Keratinocyte (primary cell): ENCODE measurements at regions not wholly inside any gene's neighbourhood (a gene's known extent, or its start where the extent isn't known, plus 50 kb on each side); places are given as distances from the start of the nearest gene placed in this dataset.

Experiments
- DNase-seq: peaks from one replicate; pipeline ENCODE4 v3.0.0-alpha.2; 2011; ENCODE audit warnings: low read depth, missing footprints, low spot score
- FAIRE-seq: peaks from 2 replicates; lab custom pipeline; 2011; peaks lifted over from hg19 to GRCh38; lab: Jason Lieb, UNC
- H2AFZ ChIP-seq: 2 replicates; pipeline ENCODE4 v1.6.0; 2012; ENCODE audit warnings: low read length, control low read depth, inconsistent platforms; ENCODE audit not compliant: control insufficient read depth
- H3K27ac ChIP-seq: 2 replicates; pipeline ENCODE4 v1.5.1; 2011; ENCODE audit warnings: low read length; ENCODE audit not compliant: control insufficient read depth, insufficient read depth
- H3K27me3 ChIP-seq: 3 replicates; pipeline ENCODE4 v1.6.0; 2011; ENCODE audit warnings: low read length; ENCODE audit not compliant: control insufficient read depth, insufficient read depth; ENCODE audit errors: extremely low read depth
- H3K36me3 ChIP-seq, 2 experiments: 2 replicates in 1 of 2; 3 replicates in 1 of 2; pipeline ENCODE4 v1.5.1; 2011; ENCODE audit warnings: low read length in 2 of 2, mild to moderate bottlenecking in 1 of 2; ENCODE audit not compliant: control insufficient read depth in 2 of 2, insufficient read depth in 2 of 2; ENCODE audit errors: extremely low read depth in 1 of 2
- H3K4me1 ChIP-seq: 3 replicates; pipeline ENCODE4 v1.5.1; 2011; ENCODE audit warnings: low read length; ENCODE audit not compliant: control insufficient read depth, insufficient read depth; ENCODE audit errors: extremely low read depth
- H3K4me2 ChIP-seq: 3 replicates; pipeline ENCODE4 v1.6.0; 2011; ENCODE audit warnings: low read depth, low read length; ENCODE audit not compliant: control insufficient read depth, insufficient read depth; ENCODE audit errors: extremely low read depth
- H3K4me3 ChIP-seq, 3 experiments: fragments of 200-600 bp in 1 of 3; sonication (generic) in 1 of 3; 2 replicates in 2 of 3; 3 replicates in 1 of 3; pipeline ENCODE4 v1.5.1; 2011 to 2016; ENCODE audit warnings: low read length in 3 of 3, mild to moderate bottlenecking in 3 of 3, control low read depth in 2 of 3, inconsistent platforms in 1 of 3, low read depth in 1 of 3, mixed read lengths in 1 of 3, mixed run types in 1 of 3, moderate library complexity in 1 of 3; ENCODE audit not compliant: control insufficient read depth in 2 of 3, insufficient read depth in 2 of 3; ENCODE audit errors: extremely low read depth in 1 of 3
- H3K79me2 ChIP-seq: 2 replicates; pipeline ENCODE4 v1.6.0; 2012; ENCODE audit warnings: low read length; ENCODE audit not compliant: control insufficient read depth, insufficient read depth
- H3K9ac ChIP-seq: 3 replicates; pipeline ENCODE4 v1.6.0; 2011; ENCODE audit warnings: low read length; ENCODE audit not compliant: control insufficient read depth, insufficient read depth; ENCODE audit errors: extremely low read depth
- H3K9me1 ChIP-seq: 3 replicates; pipeline ENCODE4 v1.6.0; 2011; ENCODE audit warnings: low read length; ENCODE audit not compliant: control insufficient read depth, insufficient read depth; ENCODE audit errors: extremely low read depth
- H3K9me3 ChIP-seq: 2 replicates; pipeline ENCODE4 v1.5.1; 2012; ENCODE audit warnings: low read depth, low read length; ENCODE audit not compliant: control insufficient read depth
- H4K20me1 ChIP-seq: 3 replicates; pipeline ENCODE4 v1.6.0; 2011; ENCODE audit warnings: low read length; ENCODE audit not compliant: control insufficient read depth, insufficient read depth; ENCODE audit errors: extremely low read depth
- CTCF ChIP-seq, 3 experiments: IDR thresholded peaks in 1 of 3; conservative IDR thresholded peaks in 1 of 3; optimal IDR thresholded peaks in 1 of 3; 2 replicates in 2 of 3; 3 replicates in 1 of 3; pipeline versions ENCODE3 to v1.5.1; 2011; ENCODE audit warnings: low read length in 3 of 3, mild to moderate bottlenecking in 3 of 3, moderate library complexity in 2 of 3, control low read depth in 1 of 3, inconsistent platforms in 1 of 3; ENCODE audit not compliant: insufficient read depth in 2 of 3; ENCODE audit errors: extremely low read depth in 1 of 3
- EZH2 ChIP-seq: IDR thresholded peaks from one replicate; pipeline ENCODE4 v1.6.1; 2012; ENCODE audit warnings: inconsistent platforms, mild to moderate bottlenecking, low read length, moderate library complexity
- dilution Hi-C: fragments of 300-500 bp; cut with MboI; formaldehyde crosslinking; loops from one replicate; pipeline ENCODE4 v1.7.0; 2020; ENCODE audit warnings: low sequenced_read_pairs; ENCODE audit not compliant: extremely low pct_ligation_motif_present

- no peak overlapping the region for H3K27ac ChIP-seq
- no peaks in the 10 kb centered on the region for H3K4me1 ChIP-seq
- no peaks in the 10 kb centered on the region for H4K20me1 ChIP-seq
- H3K4me3 ChIP-seq, result no peak overlapping the region
- no peak for TF ChIP-seq EZH2
- no peak for TF ChIP-seq CTCF (optimal IDR thresholded peaks at IDR 0.05 in 1 of 3, IDR thresholded peaks at IDR 0.05 in 1 of 3, conservative IDR thresholded peaks at IDR 0.05 in 1 of 3; ENCODE audit: extremely low read depth in 1 of 3, insufficient read depth in 2 of 3, low read length in 3 of 3)
- no peaks in the 10 kb centered on the region for H3K27me3 ChIP-seq
- no peak for DNase-seq
- dilution Hi-C loops, result no loop called here
- H3K79me2 ChIP-seq, result no peaks in the 10 kb centered on the region
- no peaks in the 10 kb centered on the region for H3K36me3 ChIP-seq
- no peak overlapping the region for H2AFZ ChIP-seq
- no peak overlapping the region for H3K9ac ChIP-seq
- H3K9me3 ChIP-seq, result no peaks in the 10 kb centered on the region
- no peak overlapping the region for H3K4me2 ChIP-seq
- H3K9me1 ChIP-seq, result no peaks in the 10 kb centered on the region
- no peak for FAIRE-seq
These were observed 100.2 kb upstream of the CFAP20DC start for GRCh38 chr3:59150039-59150438.

GRCh38 chr3:59149166-59149565, 99.3 kb upstream of the CFAP20DC start:
- Histone ChIP-seq H3K4me1 (no peaks in the 10 kb centered on the region), H3K27ac (no peak overlapping the region), H3K4me2 (no peak overlapping the region), H3K4me3 (no peak overlapping the region), H4K20me1 (no peaks in the 10 kb centered on the region), H3K9ac (no peak overlapping the region), H3K79me2 (no peaks in the 10 kb centered on the region), H3K27me3 (no peaks in the 10 kb centered on the region), H3K9me1 (no peaks in the 10 kb centered on the region), H2AFZ (no peak overlapping the region), H3K9me3 (no peaks in the 10 kb centered on the region), H3K36me3 (no peaks in the 10 kb centered on the region)
- FAIRE-seq (no peak), DNase-seq (no peak)
- TF ChIP-seq CTCF (optimal IDR thresholded peaks at IDR 0.05 in 1 of 3, IDR thresholded peaks at IDR 0.05 in 1 of 3, conservative IDR thresholded peaks at IDR 0.05 in 1 of 3; ENCODE audit: extremely low read depth in 1 of 3, insufficient read depth in 2 of 3, low read length in 3 of 3) (no peak), EZH2 (no peak)
- dilution Hi-C loops, result no loop called here
